Hepatocyte (in vitro differentiated cells): ENCODE measurements at regions not wholly inside any gene's neighbourhood (a gene's known extent, or its start where the extent isn't known, plus 50 kb on each side); places are given as distances from the start of the nearest gene placed in this dataset.

Source experiments
- DNase-seq: peaks from one replicate; pipeline ENCODE4 v3.0.0-alpha.2; 2016; ENCODE audit warnings: low spot score
- H2AFZ ChIP-seq: fragments of 200-600 bp; sonication (generic); 2 replicates; pipeline ENCODE4 v1.6.0; 2016; ENCODE audit warnings: antibody characterized with exemption, mild to moderate bottlenecking
- H3K27ac ChIP-seq: fragments of 200-600 bp; sonication (generic); 2 replicates; pipeline ENCODE4 v1.5.1; 2016; ENCODE audit warnings: mild to moderate bottlenecking
- H3K27me3 ChIP-seq: fragments of 200-600 bp; sonication (generic); 2 replicates; pipeline ENCODE4 v1.6.1; 2016
- H3K36me3 ChIP-seq: fragments of 200-600 bp; sonication (generic); replicated peaks from 2 replicates; pipeline ENCODE4 v1.5.1; 2016; ENCODE audit warnings: low read depth; ENCODE audit not compliant: insufficient read depth
- H3K4me1 ChIP-seq: fragments of 200-600 bp; sonication (generic); 2 replicates; pipeline ENCODE4 v1.5.1; 2016; ENCODE audit warnings: mild to moderate bottlenecking, moderate library complexity; ENCODE audit not compliant: insufficient read depth
- H3K4me2 ChIP-seq: fragments of 200-600 bp; sonication (generic); 2 replicates; pipeline ENCODE4 v1.6.0; 2016
- H3K4me3 ChIP-seq: fragments of 200-600 bp; sonication (generic); 2 replicates; pipeline ENCODE4 v1.5.1; 2016; ENCODE audit warnings: mild to moderate bottlenecking
- H3K79me2 ChIP-seq: fragments of 200-600 bp; sonication (generic); 2 replicates; pipeline ENCODE4 v1.6.0; 2017; ENCODE audit warnings: mild to moderate bottlenecking
- H3K9me2 ChIP-seq: fragments of 200-600 bp; sonication (generic); replicated peaks from 2 replicates; pipeline ENCODE4 v1.6.0; 2017; ENCODE audit warnings: mild to moderate bottlenecking; ENCODE audit not compliant: insufficient read depth
- H3K9me3 ChIP-seq: fragments of 200-600 bp; sonication (generic); 2 replicates; pipeline ENCODE4 v1.5.1; 2016; ENCODE audit warnings: low read depth, mild to moderate bottlenecking
- H4K20me1 ChIP-seq: fragments of 200-600 bp; sonication (generic); 2 replicates; pipeline ENCODE4 v1.6.0; 2016; ENCODE audit warnings: mild to moderate bottlenecking; ENCODE audit not compliant: insufficient read depth, poor library complexity, severe bottlenecking
- CTCF ChIP-seq: fragments of 200-600 bp; sonication (generic); IDR thresholded peaks from 2 replicates; pipeline ENCODE4 v1.5.1; 2016; ENCODE audit warnings: antibody characterized with exemption, mild to moderate bottlenecking; ENCODE audit not compliant: poor library complexity
- EZH2 ChIP-seq: fragments of 200-600 bp; sonication (generic); IDR thresholded peaks from 2 replicates; pipeline ENCODE4 v1.6.1; 2016; ENCODE audit warnings: antibody characterized with exemption, mild to moderate bottlenecking, borderline replicate concordance
- EZH2phosphoT487 ChIP-seq: fragments of 200-600 bp; sonication (generic); IDR thresholded peaks from one replicate; pipeline ENCODE4 v1.6.1; 2018; ENCODE audit warnings: antibody characterized with exemption, mild to moderate bottlenecking, low read depth, moderate library complexity; ENCODE audit not compliant: unreplicated experiment, severe bottlenecking
- WGBS: methylation state at CpG from one replicate; pipeline ENCODE4 v1.1.6; 2016; ENCODE audit warnings: low lambda C conversion rate; ENCODE audit errors: missing lambda C conversion rate; 5-methylcytosine and 5-hydroxymethylcytosine counted together

GRCh38 chr20:6831461-6831860 is 64.0 kb downstream of the BMP2 start:
- H3K27me3 ChIP-seq, result no peaks in the 10 kb centered on the region
- WGBS, result 68% methylated on average over 3 of the region's 3 CpGs
- H3K4me3 ChIP-seq, result no peak overlapping the region
- no peak overlapping the region for H3K27ac ChIP-seq
- H3K9me2 ChIP-seq, result no peaks in the 10 kb centered on the region
- H3K4me1 ChIP-seq, result no peaks in the 10 kb centered on the region
- H2AFZ ChIP-seq, result no peak overlapping the region
- no peak overlapping the region for H3K4me2 ChIP-seq
- H3K9me3 ChIP-seq, result no peaks in the 10 kb centered on the region
- H3K79me2 ChIP-seq, result no peaks in the 10 kb centered on the region
- no peaks in the 10 kb centered on the region for H4K20me1 ChIP-seq
- no peak for DNase-seq
- TF ChIP-seq CTCF, result no peak
- TF ChIP-seq EZH2phosphoT487, result no peak
- TF ChIP-seq EZH2, result no peak
- H3K36me3 ChIP-seq, result no peaks in the 10 kb centered on the region

GRCh38 chr20:6832811-6833210 is 65.3 kb downstream of the BMP2 start:
- no peak for DNase-seq
- H4K20me1 ChIP-seq, result no peaks in the 10 kb centered on the region
- no peaks in the 10 kb centered on the region for H3K4me1 ChIP-seq
- no peaks in the 10 kb centered on the region for H3K79me2 ChIP-seq
- 95% methylated on average over 10 of the region's 10 CpGs for WGBS
- H3K9me3 ChIP-seq, result no peaks in the 10 kb centered on the region
- no peak overlapping the region for H2AFZ ChIP-seq
- no peaks in the 10 kb centered on the region for H3K36me3 ChIP-seq
- H3K27ac ChIP-seq, result no peak overlapping the region
- no peak overlapping the region for H3K4me3 ChIP-seq
- H3K9me2 ChIP-seq, result no peaks in the 10 kb centered on the region
- no peaks in the 10 kb centered on the region for H3K27me3 ChIP-seq
- TF ChIP-seq EZH2, result no peak
- no peak for TF ChIP-seq EZH2phosphoT487
- TF ChIP-seq CTCF, result no peak
- no peak overlapping the region for H3K4me2 ChIP-seq

- no peak for DNase-seq
- Histone ChIP-seq H3K79me2 (no peaks in the 10 kb centered on the region), H3K36me3 (no peaks in the 10 kb centered on the region), H3K27ac (no peak overlapping the region), H2AFZ (no peak overlapping the region), H3K27me3 (peaks cover 4% of the 10 kb centered on the region), H4K20me1 (no peaks in the 10 kb centered on the region), H3K9me3 (no peaks in the 10 kb centered on the region), H3K4me1 (no peaks in the 10 kb centered on the region), H3K4me2 (no peak overlapping the region), H3K9me2 (no peaks in the 10 kb centered on the region), H3K4me3 (no peak overlapping the region)
- 86% methylated on average over 3 of the region's 3 CpGs for WGBS
- TF ChIP-seq EZH2 (no peak), EZH2phosphoT487 (no peak), CTCF (no peak)
Measured at GRCh38 chr20:6835609-6836008, 68.1 kb downstream of the BMP2 start.

- no peaks in the 10 kb centered on the region for H3K9me3 ChIP-seq
- H3K4me3 ChIP-seq, result no peak overlapping the region
- no peak for DNase-seq
- no peaks in the 10 kb centered on the region for H4K20me1 ChIP-seq
- no peaks in the 10 kb centered on the region for H3K4me1 ChIP-seq
- no peak for TF ChIP-seq EZH2phosphoT487
- H3K27ac ChIP-seq, result no peak overlapping the region
- WGBS, result 88% methylated on average over 7 of the region's 7 CpGs
- no peak overlapping the region for H3K4me2 ChIP-seq
- no peak overlapping the region for H2AFZ ChIP-seq
- no peaks in the 10 kb centered on the region for H3K36me3 ChIP-seq
- H3K79me2 ChIP-seq, result no peaks in the 10 kb centered on the region
- H3K27me3 ChIP-seq, result peaks cover 8% of the 10 kb centered on the region
- H3K9me2 ChIP-seq, result no peaks in the 10 kb centered on the region
Measured at GRCh38 chr20:6836821-6837374, 69.4 kb downstream of the BMP2 start.
